ENCODE measurements at regions not wholly inside any gene's neighbourhood (a gene's known extent, or its start where the extent isn't known, plus 50 kb on each side); places are given as distances from the start of the nearest gene placed in this dataset.

DNA sequence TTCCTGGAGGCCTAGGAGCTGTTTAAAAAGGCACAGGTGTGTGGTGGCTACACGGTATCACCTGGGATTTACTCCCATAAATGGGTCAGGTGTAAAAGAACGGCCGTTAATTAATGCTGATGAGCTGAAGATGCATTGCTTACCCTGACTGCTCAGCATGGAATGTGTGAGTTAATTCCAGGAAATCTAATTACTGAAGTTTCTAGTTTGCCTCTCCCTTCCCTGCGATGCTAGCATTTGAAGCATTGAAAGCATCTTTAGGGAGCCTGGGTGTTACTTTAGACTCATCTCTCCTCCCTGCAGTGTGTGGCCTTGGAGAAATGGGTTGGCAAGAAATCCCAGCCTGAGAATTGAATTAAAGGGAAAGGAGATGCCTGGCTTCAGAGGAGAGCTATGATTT, 415.9 kb downstream of the FUT8 start:
- no peak for TF ChIP-seq POLR2A (IDR thresholded peaks at IDR 0.05)
- TF ChIP-seq, protein P1, sequence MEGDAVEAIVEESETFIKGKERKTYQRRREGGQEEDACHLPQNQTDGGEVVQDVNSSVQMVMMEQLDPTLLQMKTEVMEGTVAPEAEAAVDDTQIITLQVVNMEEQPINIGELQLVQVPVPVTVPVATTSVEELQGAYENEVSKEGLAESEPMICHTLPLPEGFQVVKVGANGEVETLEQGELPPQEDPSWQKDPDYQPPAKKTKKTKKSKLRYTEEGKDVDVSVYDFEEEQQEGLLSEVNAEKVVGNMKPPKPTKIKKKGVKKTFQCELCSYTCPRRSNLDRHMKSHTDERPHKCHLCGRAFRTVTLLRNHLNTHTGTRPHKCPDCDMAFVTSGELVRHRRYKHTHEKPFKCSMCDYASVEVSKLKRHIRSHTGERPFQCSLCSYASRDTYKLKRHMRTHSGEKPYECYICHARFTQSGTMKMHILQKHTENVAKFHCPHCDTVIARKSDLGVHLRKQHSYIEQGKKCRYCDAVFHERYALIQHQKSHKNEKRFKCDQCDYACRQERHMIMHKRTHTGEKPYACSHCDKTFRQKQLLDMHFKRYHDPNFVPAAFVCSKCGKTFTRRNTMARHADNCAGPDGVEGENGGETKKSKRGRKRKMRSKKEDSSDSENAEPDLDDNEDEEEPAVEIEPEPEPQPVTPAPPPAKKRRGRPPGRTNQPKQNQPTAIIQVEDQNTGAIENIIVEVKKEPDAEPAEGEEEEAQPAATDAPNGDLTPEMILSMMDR (IDR thresholded peaks at IDR 0.05), result no peak
